ENCODE measurements at regions not wholly inside any gene's neighbourhood (a gene's known extent, or its start where the extent isn't known, plus 50 kb on each side); places are given as distances from the start of the nearest gene placed in this dataset.
A peak's percentile ranks its signal among the peaks of the same experiment; 100 is the strongest.

DNA sequence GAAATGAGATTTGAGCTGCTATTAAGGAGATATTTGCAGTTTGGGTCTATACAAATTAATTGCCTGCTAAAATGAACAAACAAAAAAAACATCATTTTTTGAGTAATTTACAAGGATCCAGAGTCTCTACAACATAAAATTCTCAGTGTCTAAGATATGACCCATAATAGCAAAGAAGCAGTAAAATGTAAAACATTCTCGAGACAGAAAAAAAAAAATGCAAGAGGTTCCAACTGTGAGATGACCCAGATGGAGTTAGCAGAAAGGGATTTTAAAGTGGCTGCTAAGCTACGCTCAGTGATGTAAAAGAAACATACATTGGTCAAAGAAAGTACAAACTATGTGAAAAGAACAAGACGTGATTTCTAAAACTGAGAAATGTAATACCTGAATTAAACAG, 471.0 kb downstream of the SH2D4B start:
- peaks cover 4% of the 10 kb centered on the region for H3K27me3 Mint-ChIP-seq (ENCODE audit: unreplicated experiment)
- TF ChIP-seq, protein P1, sequence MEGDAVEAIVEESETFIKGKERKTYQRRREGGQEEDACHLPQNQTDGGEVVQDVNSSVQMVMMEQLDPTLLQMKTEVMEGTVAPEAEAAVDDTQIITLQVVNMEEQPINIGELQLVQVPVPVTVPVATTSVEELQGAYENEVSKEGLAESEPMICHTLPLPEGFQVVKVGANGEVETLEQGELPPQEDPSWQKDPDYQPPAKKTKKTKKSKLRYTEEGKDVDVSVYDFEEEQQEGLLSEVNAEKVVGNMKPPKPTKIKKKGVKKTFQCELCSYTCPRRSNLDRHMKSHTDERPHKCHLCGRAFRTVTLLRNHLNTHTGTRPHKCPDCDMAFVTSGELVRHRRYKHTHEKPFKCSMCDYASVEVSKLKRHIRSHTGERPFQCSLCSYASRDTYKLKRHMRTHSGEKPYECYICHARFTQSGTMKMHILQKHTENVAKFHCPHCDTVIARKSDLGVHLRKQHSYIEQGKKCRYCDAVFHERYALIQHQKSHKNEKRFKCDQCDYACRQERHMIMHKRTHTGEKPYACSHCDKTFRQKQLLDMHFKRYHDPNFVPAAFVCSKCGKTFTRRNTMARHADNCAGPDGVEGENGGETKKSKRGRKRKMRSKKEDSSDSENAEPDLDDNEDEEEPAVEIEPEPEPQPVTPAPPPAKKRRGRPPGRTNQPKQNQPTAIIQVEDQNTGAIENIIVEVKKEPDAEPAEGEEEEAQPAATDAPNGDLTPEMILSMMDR (IDR thresholded peaks at IDR 0.05; ENCODE audit: unreplicated experiment), result no peak
- no peaks in the 10 kb centered on the region for H3K9me3 Mint-ChIP-seq (ENCODE audit: unreplicated experiment)
- H3K27ac Mint-ChIP-seq (ENCODE audit: unreplicated experiment), result no peak overlapping the region
- DNase-seq (ENCODE audit: low spot score), result no peak
- H3K4me3 Mint-ChIP-seq (ENCODE audit: unreplicated experiment), result no peak overlapping the region
- H3K36me3 Mint-ChIP-seq (ENCODE audit: low read depth, unreplicated experiment), result no peaks in the 10 kb centered on the region
- peaks cover 2% of the 10 kb centered on the region for H3K4me1 Mint-ChIP-seq (ENCODE audit: unreplicated experiment)

DNA sequence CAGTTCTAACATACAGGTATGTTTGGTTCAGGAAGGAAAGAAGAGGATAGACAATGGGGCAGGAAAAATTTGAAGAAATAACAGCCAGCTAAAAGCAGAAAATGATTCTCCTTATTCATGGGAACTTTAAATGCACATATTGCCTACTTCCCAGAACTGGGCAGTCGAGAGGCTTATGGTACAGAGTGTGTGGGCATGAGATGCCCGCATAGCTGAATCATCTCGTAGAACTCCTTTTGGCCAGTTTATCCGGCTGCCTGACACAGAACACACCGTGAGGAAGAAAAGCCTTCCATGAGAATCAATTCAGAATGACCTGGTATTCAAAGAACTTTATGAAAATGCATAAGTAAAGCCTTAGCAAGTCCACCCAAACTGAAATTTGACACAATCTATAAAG, 471.6 kb downstream of the SH2D4B start:
- Mint-ChIP-seq H3K4me3 (ENCODE audit: unreplicated experiment) (no peak overlapping the region), H3K9me3 (ENCODE audit: unreplicated experiment) (no peaks in the 10 kb centered on the region), H3K4me1 (ENCODE audit: unreplicated experiment) (peaks cover 2% of the 10 kb centered on the region), H3K27ac (ENCODE audit: unreplicated experiment) (no peak overlapping the region), H3K36me3 (ENCODE audit: low read depth, unreplicated experiment) (no peaks in the 10 kb centered on the region), H3K27me3 (ENCODE audit: unreplicated experiment) (peaks cover 4% of the 10 kb centered on the region)
- DNase-seq (ENCODE audit: low spot score), result no peak
- TF ChIP-seq, protein P1 (IDR thresholded peaks at IDR 0.05; ENCODE audit: unreplicated experiment), result no peak

DNA sequence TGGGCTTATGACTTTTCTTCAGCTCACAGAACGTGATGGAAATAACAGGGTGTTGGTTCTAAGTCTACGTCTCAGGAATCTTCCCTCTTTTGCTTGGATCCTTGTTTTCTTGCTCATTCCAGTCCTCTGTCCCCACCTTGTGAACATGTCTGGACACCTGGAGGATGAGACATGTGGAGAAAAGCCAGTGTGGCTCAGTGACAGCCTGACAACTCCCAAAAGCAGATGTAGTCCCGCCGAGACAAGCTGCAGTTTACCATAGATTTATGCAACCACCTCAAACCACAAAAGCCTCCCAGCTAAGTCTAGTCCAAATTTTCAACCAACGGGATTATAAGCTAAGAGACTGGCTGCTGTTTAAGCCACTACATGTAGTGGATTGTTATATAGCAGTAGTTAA, 476.1 kb downstream of the SH2D4B start:
- no peak overlapping the region for H3K27ac Mint-ChIP-seq (ENCODE audit: unreplicated experiment)
- no peak overlapping the region for H3K4me3 Mint-ChIP-seq (ENCODE audit: unreplicated experiment)
- peaks cover 2% of the 10 kb centered on the region for H3K4me1 Mint-ChIP-seq (ENCODE audit: unreplicated experiment)
- TF ChIP-seq, protein P1 (IDR thresholded peaks at IDR 0.05; ENCODE audit: unreplicated experiment), result no peak
- no peaks in the 10 kb centered on the region for H3K9me3 Mint-ChIP-seq (ENCODE audit: unreplicated experiment)
- H3K36me3 Mint-ChIP-seq (ENCODE audit: low read depth, unreplicated experiment), result no peaks in the 10 kb centered on the region
- peaks cover 1% of the 10 kb centered on the region for H3K27me3 Mint-ChIP-seq (ENCODE audit: unreplicated experiment)
- DNase-seq (ENCODE audit: low spot score), result no peak

DNA sequence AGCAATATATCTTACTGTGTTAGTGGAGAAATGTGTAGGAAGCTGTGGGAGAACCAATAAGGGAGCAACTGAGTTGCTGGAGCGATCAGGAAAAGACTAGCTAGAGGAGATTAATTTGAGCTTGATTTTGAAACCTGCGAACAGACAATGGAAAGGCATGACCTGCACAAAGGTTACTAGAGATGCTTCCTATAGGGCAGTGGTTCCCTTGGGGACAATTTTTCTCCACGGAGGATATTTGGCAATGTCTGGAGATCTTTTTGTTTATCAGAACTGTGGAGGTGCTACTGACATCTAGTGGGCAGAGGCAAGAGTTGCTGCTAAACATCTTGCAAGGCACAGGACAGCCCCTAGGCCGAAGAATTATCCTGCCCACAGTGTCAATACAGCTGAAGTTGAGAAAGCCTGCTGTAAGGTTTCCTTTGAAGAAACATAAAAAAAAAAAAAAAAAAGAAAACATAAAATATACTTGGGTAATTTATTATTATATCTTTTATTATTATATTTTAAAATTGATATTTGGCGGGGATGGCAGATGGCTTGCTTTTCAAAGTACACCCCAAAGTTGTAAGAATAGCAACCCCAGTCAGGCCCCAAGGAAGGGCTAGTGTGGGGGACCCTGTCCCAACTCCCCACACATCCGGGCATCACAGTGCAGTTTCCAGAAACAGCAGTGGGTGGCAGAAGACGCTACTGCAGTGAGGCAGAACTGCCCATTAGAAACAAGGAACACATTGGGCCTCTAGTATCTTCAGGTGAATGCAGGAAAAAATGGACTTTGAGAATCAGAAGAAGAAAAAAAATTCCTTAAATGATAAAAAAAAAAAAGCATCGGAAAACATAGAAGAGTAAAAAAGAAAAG, 481.6 kb downstream of the SH2D4B start:
- H3K36me3 Mint-ChIP-seq (ENCODE audit: low read depth, unreplicated experiment), result no peaks in the 10 kb centered on the region
- no peaks in the 10 kb centered on the region for H3K4me1 Mint-ChIP-seq (ENCODE audit: unreplicated experiment)
- no peaks in the 10 kb centered on the region for H3K9me3 Mint-ChIP-seq (ENCODE audit: unreplicated experiment)
- peak; percentile 30 for DNase-seq (ENCODE audit: low spot score)
- no peak overlapping the region for H3K4me3 Mint-ChIP-seq (ENCODE audit: unreplicated experiment)
- no peak overlapping the region for H3K27ac Mint-ChIP-seq (ENCODE audit: unreplicated experiment)
- no peaks in the 10 kb centered on the region for H3K27me3 Mint-ChIP-seq (ENCODE audit: unreplicated experiment)
- TF ChIP-seq, protein P1 (IDR thresholded peaks at IDR 0.05; ENCODE audit: unreplicated experiment), result peak; percentile 53

DNA sequence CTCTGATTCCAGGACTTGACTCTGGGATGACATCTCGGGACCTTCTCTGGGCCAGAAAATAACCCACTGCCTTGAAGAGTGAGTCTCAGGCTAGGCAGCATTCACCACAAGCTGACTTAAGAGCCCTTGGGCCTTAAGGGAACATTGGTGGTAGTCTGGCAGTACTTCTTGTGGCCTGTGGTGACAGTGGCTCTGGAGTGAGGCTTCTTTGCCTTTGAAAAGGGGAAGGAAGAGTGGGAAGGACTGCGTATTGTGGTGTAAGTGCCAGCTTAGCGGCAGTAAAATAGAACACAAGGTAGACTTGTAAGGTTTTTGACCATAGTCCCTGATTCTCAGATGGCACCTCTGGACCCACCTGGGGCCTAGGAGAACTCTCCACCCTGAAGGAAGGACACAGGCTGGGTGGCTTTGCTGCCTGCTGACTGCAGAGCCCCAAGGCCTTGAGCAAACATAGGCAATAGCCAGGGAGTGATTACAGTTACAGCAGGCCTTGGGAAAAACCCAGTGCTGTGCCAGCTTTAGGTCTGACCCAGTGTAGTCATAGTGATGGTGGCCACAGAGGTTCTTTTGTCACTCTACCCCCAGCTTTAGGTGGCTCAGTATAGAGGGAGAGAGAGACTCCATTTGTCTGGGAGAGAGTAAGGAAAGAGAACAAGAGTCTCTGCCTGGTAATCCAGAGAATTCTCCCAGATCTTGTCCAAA, 483.9 kb downstream of the SH2D4B start:
- no peak for DNase-seq (ENCODE audit: low spot score)
- H3K4me1 Mint-ChIP-seq (ENCODE audit: unreplicated experiment), result no peaks in the 10 kb centered on the region
- TF ChIP-seq, protein P1 (IDR thresholded peaks at IDR 0.05; ENCODE audit: unreplicated experiment), result no peak
- H3K9me3 Mint-ChIP-seq (ENCODE audit: unreplicated experiment), result no peaks in the 10 kb centered on the region
- H3K4me3 Mint-ChIP-seq (ENCODE audit: unreplicated experiment), result no peak overlapping the region
- peaks cover 2% of the 10 kb centered on the region for H3K27me3 Mint-ChIP-seq (ENCODE audit: unreplicated experiment)
- H3K27ac Mint-ChIP-seq (ENCODE audit: unreplicated experiment), result no peak overlapping the region
- no peaks in the 10 kb centered on the region for H3K36me3 Mint-ChIP-seq (ENCODE audit: low read depth, unreplicated experiment)
